ENCODE measurements at regions not wholly inside any gene's neighbourhood (a gene's known extent, or its start where the extent isn't known, plus 50 kb on each side); places are given as distances from the start of the nearest gene placed in this dataset.

- DNase-seq (ENCODE audit: low read depth, low spot score) = no peak
- ChIA-PET CTCF (no interaction called here), POLR2A (no interaction called here)
- no peaks in the 10 kb centered on the region for H3K27me3 ChIP-seq (ENCODE audit: control insufficient read depth in 2 of 2, insufficient read depth in 2 of 2, low read length in 2 of 2)
- H3K36me3 ChIP-seq (ENCODE audit: control insufficient read depth in 2 of 2, extremely low read depth in 1 of 2, insufficient read depth in 2 of 2, low read length in 2 of 2) = no peaks in the 10 kb centered on the region
- H3K4me1 ChIP-seq (ENCODE audit: control insufficient read depth, extremely low read depth, insufficient read depth, low read length) = no peaks in the 10 kb centered on the region
- no peak overlapping the region for H3K4me3 ChIP-seq (replicated peaks in 1 of 3; ENCODE audit: insufficient read depth in 1 of 3, low read depth in 1 of 3, low read length in 3 of 3)
- H3K4me2 ChIP-seq (ENCODE audit: insufficient read depth, low read length) = no peak overlapping the region
- H3K27ac ChIP-seq (ENCODE audit: insufficient read depth, low read depth, low read length) = no peak overlapping the region
- H3K79me2 ChIP-seq (ENCODE audit: control insufficient read depth, insufficient read depth, low read length) = no peaks in the 10 kb centered on the region
- H3K9me3 ChIP-seq (replicated peaks; ENCODE audit: control insufficient read depth, insufficient read depth, low read length) = peaks cover 4% of the 10 kb centered on the region
- no peak for TF ChIP-seq EZH2 (IDR thresholded peaks at IDR 0.05; ENCODE audit: borderline replicate concordance, low read depth, low read length, severe bottlenecking)
- no peak for TF ChIP-seq FOS (IDR thresholded peaks at IDR 0.05; ENCODE audit: borderline replicate concordance, insufficient read depth, low read length)
- TF ChIP-seq MAX (IDR thresholded peaks at IDR 0.05; ENCODE audit: insufficient read depth, insufficient read length) = no peak
- no peak for TF ChIP-seq POLR2A (IDR thresholded peaks at IDR 0.05; ENCODE audit: low read depth, low read length)
- no peak for TF ChIP-seq POLR2AphosphoS5 (IDR thresholded peaks at IDR 0.05; ENCODE audit: insufficient read depth, low read depth, low read length)
- no peak for TF ChIP-seq CTCF (IDR thresholded peaks at IDR 0.05; ENCODE audit: extremely low read depth in 1 of 2, insufficient read depth in 1 of 2, low read depth in 1 of 2, low read length in 2 of 2)
- TF ChIP-seq MYC (IDR thresholded peaks at IDR 0.05; ENCODE audit: low read depth, low read length) = no peak
- no peak for TF ChIP-seq JUN (IDR thresholded peaks at IDR 0.05; ENCODE audit: borderline replicate concordance, insufficient read depth, insufficient read length, low read depth)
- no peak for TF ChIP-seq GATA2 (IDR thresholded peaks at IDR 0.05; ENCODE audit: insufficient read depth, insufficient read length, low read depth, low read length)
- no TSS peak for BruUV-seq (replicated peaks)
- no peaks in the 10 kb centered on the region for H3K9me1 ChIP-seq (replicated peaks; ENCODE audit: control insufficient read depth, extremely low read depth, insufficient read depth, low read length)
- H4K20me1 ChIP-seq (replicated peaks; ENCODE audit: control insufficient read depth, extremely low read depth, insufficient read depth, low read length) = no peaks in the 10 kb centered on the region
- FAIRE-seq = no peak
- intact Hi-C loops (cut with micrococcal nuclease) = no loop called here
- no peak overlapping the region for H3K9ac ChIP-seq (replicated peaks; ENCODE audit: extremely low read depth, insufficient read depth, low read length)
- dilution Hi-C loops (cut with MboI; ENCODE audit: extremely low pct_ligation_motif_present, low sequenced_read_pairs) = no loop called here
- no peak overlapping the region for H2AFZ ChIP-seq (ENCODE audit: low read depth, low read length)
Measured at GRCh38 chr6:102458990-102459389, 1065.5 kb downstream of the GRIK2 start.

Data from endothelial cell of umbilical vein (primary cell).